GM12878 (cell line): ENCODE measurements at regions not wholly inside any gene's neighbourhood (a gene's known extent, or its start where the extent isn't known, plus 50 kb on each side); places are given as distances from the start of the nearest gene placed in this dataset. TPM values are rescaled to one million over a fixed set of nuclear protein-coding genes. Genes with fewer than 3 reads are reported as not detected.
A peak's percentile ranks its signal among the peaks of the same experiment; 100 is the strongest.

Experiments
- small RNA-seq: library from RNA; depleted of rRNA; stranded (forward); fragments of <200 nt; gene quantifications from one replicate; pipeline ENCODE3, GENCODE V24; 2014

Small RNA genes lying in the stretch of these regions (small RNA-seq; reads per million reads assigned to genes)
- gene AL031777.2 (not detected), gene HIST1H2AD (0.94 reads per million, percentile 29 among the genes with 10 or more reads in this experiment), gene HIST1H2APS3 (0.47 reads per million, percentile 7 among the genes with 10 or more reads in this experiment), gene HIST1H4G (not detected), gene LARP1P1 (not detected)
